Brain pericyte (primary cell): ENCODE measurements at regions not wholly inside any gene's neighbourhood (a gene's known extent, or its start where the extent isn't known, plus 50 kb on each side); places are given as distances from the start of the nearest gene placed in this dataset.
"Not testable (repeated sequence)": the region's sequence is repeated elsewhere in the genome, so short reads cannot be mapped to it uniquely, and the experiment has no call there.

ENCODE experiments used
- DNase-seq: peaks from one replicate; pipeline ENCODE4 v3.0.0-alpha.2; 2012; ENCODE audit warnings: low read depth, low spot score

DNA sequence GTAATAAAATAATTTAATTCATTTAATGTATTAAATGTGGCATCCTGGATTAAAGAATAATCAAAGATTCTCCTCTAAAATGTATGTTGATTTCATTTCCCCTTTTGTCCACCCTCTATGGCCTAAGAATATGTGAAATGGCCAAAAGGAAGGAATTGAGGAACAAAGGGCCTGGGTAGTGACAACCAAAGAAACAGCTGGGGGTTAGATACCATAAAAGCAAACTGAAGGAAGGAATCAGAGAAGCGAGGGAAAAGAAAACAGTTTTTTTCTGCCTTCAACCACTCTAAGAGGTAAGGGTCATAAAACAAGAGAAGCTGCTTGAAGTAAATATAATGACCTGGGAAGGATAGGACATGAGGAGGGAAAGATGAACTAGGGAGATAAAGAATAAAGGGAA is 139.3 kb downstream of the FAM76B start:
- DNase-seq, result no peak

DNA sequence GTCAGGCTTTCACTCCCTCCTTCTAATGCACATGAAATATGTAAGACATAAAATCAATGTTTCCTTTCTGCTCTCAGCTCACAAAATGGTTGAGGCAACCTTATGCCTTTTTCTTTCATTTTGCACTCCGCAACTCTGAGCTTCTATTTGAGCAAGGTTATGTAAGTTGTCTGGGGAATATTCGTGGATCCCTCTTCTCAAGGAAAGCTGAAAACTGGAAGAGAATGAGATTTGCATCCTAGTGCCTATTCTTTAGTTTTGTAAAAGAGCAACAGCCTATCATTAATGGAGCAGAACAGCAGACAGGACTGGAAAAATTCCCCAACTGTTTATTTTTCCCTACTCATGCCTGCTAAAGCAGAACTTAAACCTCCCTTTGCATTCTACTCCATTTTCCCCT is 141.7 kb downstream of the FAM76B start:
- DNase-seq, result no peak

DNA sequence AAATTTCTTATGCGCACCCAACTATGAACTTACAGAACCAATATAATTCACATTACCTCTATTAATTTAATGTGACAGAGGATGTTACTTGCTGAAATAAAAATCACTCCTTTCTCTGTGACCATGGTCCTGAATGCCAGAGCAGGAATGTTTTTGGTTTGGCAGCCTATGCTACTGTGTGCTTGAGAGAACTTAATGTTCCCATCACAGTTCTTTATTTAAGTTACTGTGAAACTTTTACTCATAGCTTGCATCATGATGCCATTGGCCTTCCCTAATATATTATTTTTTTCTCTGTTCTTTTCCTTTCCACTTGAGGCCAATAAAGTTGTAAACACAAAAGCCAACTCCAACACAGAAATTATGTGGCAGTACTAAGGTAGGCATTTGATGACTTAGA is 142.2 kb downstream of the FAM76B start:
- DNase-seq, result no peak

DNA sequence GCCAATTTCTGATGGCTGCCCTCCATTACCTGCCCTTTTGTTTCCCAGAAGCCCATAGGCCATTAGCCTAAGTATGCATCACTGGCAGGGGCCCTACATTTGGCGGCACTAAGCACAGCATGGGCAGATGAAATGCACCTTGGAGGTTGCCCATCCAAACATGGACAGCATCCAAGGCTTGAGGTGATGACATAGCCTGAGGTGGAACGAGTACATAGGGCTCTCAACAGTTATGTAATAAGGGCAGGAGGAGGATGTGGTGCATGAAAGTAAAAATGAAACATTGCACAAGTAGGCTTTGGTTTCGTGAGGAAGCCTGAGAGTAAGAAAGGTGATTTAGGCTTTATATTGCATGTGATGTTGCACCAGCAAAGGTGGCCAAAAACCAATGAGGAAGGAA is 148.1 kb downstream of the FAM76B start:
- no peak for DNase-seq

DNA sequence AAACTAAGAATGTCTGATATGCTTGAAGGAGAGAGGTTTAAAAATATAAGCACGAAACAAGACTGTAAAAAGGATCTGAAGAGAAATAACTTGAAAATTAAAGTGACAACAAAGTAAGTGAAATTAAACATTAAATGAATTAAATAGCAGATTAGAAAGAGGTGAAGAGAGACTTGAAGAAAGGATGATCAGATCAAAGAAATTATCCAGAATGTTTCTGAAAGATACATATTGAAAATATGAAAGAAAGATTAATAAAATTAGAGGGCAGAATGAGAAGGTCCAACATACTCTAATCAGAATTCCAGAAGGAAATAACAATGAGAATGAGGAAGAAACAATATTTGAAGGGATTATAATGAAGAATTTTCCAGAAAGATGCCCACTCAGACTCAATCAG is 151.1 kb downstream of the FAM76B start:
- DNase-seq, result no peak

DNA sequence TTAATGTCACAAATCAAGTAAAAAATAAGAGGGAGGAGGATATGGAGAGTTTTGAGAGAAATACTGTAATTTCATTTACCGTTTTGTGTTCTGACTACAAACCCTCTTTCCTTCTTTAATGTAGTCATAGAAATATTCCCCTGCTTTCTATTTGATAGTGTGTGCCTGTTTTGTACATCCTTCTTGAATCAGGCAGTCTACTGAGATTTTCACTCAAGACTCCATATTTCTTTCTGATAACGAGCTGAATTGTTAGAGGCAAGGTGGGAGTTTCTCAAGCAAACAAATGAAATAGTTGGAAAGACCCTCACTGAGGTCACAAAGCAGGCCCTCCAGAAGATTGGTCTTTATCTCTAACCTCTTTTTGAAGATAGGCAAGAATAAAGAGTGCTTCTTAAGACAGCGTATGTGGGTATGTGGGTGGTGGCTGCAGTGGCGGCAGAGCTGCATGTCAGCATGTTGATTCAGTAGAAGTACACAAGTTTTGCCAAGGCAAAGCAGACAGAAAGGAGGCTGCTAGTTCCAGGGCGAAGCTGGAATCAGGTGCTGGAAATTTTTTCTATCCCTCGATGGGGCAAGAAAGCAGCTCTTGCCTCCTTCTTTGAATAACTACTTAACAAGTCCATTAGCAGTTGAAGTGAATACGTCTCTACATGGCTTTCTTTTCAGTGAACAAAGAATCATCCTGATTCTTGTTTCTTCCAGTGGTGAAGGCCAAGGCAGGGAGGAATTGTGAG is 164.2 kb downstream of the FAM76B start:
- DNase-seq, result no peak

DNA sequence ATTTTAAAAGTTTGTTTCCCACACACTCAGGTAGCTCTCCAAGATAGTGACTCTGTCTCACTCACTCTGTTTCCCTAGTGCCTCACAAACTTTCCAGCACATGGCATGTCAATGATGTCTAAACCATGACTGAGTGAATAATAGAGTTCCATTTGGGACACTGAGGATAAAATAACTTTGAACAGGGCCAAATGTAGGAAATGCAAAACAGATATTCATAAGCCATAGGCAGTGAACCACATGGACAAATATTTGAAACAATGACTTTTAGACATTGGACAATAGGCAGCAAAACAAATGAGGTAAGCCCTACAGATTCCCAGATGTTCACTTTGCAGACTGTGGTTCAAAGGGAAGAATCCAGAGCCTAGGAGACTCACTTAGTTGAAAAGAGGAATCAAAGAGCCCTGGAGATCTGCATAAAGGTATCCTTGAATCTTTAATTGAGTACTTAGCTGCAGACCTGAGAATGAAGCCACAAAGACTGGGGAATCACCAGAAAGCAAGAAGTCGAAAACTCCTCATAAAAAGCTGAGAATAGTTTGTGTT is 173.3 kb downstream of the FAM76B start:
- no peak for DNase-seq

DNA sequence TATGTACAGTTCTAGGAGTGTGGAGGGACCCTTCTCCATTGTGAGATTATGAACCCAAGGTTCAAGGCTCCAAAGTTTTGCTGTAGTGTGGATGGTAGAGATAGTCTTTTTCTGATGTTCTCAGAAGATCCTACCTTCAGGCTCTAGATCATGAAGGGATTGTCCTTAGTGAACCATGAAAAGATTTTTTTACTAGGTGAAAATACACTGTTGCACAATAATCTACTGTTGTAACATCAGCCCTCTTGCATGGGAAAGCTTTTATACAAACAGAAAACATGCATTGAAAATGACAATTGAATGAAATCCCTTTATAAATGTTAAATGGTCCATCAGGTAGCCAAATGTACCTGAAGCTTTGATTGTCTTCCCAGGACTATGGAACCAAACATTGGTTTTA is 177.8 kb downstream of the FAM76B start:
- no peak for DNase-seq

DNA sequence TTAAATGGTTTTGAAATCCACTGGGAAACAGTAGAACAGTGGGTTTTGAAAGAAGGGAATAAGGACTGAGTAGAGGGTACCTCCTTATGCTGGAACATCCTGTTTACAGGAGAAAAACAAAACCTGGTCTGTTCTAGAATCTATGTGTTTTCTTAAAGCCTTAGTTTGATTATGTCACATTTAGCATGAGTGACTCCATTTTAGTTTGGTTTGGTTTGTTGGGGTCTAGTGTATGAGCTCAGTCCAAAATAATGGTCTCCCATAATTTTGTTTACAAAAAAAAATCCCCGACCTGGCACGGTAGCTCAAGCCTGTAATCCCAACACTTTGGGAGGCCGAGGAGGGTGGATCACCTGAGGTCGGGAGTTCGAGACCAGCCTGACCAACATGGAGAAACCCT is 179.4 kb downstream of the FAM76B start:
- not testable (repeated sequence) for DNase-seq

DNA sequence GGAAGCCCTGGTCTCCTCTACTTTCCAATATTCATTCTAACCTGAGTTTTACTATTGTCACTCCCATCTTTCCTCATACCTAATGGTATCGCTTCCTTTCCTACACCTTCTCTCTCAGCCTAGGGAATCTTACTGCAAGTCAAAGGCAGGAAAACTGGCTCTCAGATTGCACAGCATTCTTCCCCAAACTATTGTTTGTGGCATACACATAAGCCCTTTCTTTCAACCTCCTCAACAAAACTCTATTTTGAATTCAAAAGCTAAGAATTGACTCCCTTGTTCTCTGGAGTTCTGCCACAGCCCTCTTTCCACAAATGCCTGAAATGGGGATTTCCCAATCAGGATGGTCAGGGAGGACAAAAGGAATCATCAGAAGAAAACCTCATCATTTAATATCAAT is 181.5 kb downstream of the FAM76B start:
- no peak for DNase-seq

DNA sequence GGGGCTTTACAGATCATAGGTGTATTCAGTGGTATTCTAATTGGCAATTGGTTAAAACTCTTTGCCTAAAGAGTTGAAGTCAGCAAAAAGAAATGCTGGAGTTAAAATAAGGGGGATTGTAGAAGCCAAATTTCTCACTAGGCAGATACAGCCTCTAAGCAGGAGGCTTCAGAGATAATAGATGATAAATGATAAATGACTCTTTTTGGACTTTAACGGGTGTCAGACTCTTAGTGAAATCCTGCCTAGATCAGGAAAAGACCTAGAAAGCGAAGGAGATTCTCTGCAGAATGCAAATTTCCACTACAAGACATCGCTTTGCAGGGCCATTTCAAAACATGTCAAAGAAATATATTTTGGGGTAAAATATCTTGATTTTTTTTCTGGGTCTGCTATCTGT is 182.8 kb downstream of the FAM76B start:
- no peak for DNase-seq

DNA sequence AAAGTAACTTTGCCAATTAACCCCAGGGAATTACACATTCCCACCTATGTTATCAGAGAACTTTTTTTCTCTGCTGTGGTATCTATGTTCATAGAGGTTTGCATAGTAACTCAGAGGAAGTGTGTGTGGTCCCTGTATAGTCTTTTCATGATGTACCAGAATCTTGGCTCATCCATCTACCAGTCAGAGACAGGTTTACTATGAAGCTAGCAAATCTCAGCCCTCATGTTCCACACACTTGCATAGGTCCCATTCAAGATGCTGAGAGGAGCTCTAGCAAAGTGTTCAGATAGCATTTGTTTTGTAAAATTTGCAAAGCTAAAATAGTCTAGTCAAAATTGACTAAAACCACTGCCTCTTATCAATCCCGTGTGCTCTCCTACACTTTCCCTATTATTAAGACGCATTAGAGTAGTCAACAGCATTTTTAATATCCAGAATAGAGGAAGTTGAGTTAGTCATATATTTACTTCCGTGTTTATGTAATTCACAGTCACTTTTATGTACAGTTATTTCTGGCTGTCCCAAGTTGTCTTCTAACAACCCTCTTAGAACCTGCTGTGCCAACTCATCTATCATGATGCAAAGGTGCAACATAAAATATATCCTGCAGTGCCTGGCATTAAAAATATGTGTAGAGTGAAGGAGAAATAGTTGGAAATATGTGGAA is 184.2 kb downstream of the FAM76B start:
- DNase-seq, result no peak

DNA sequence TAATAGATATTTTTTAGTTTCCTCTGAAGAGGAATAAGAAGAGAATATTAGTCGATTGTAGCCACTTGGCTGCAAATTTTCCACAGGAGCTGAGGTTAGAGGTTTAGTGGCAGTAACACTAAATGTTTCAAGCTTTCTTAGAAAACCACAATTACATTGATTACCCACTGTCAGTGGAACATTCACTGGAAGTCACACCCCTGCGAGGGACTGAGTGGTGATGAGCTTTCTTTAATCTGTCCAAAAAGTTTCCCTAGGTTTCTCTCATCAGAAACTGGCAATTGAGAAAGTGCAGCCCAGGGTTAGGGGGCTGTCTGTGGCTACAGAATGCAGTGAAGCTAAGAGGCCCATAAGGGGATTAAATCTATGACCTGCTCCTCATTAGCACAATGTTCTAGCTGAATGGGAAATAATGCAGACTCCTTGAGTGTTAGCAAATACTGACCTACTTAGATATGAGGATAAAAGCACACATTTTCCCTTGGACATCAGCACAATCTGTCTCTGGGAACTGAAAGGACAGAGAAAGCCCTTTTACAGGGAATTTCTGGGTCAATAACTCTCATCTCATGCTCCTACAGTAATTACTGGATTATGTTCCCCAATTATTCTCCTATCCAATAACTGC is 189.5 kb downstream of the FAM76B start:
- DNase-seq, result no peak

DNA sequence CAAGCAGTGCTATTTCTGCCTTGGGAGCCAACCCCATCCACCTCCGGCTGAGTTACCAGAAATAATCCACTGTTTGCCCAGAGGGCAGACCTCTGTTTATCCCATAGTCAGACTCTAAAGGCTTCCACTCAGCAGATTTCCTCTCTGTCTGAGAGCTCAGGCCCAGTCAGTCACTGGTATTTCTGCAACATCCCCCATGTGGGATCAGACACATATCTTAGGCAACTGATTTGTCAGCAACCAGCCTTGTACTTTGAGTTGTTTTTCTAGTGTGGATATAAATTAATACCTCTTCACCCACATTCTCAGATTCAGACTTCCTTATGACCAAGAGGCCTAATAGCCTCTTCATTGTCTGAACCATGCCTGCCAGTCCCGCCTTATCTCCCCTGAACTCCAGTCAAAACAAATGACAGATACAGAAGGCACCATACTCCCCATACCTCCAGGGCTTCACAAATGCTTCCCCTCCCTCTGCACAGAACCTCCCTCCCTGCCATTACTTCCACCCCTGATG is 193.6 kb downstream of the FAM76B start:
- DNase-seq, result no peak

DNA sequence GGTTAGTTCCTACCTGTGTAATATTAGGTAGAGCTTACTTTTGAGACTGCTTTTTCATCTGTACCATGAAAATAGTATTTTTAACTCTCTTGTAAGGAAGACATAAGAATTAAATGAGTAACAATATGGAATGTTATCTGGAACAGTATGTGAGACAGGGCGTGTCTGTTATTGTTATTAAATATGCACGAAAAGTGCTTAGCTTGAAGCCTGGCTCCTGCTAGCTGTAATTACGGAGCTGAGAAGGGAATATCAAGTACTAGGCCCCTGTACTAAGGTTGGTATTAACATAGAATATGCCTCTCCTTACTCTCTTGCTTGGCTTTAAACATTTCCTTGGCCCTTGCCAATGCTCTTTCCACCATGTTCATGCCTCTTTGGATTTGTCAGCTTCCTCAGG is 194.0 kb downstream of the FAM76B start:
- no peak for DNase-seq

DNA sequence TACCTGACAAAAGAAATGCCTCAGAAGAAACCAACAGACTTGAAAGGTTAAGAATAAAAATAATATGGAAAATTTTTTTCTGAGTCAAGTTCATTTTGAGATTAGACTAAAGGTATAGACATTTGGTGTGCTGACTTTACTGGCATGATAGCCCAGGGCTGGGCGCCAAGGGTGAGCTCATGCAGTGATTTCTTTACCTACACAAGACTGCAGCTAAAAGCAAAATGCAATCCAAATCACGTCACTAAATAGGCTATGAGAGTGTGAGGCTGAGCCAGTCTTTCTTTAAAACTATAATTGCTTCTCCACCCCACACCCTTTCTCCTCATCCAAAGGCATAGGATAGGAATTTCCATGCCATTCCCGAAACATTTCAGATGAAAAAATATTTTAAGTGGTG is 196.5 kb downstream of the FAM76B start:
- no peak for DNase-seq

DNA sequence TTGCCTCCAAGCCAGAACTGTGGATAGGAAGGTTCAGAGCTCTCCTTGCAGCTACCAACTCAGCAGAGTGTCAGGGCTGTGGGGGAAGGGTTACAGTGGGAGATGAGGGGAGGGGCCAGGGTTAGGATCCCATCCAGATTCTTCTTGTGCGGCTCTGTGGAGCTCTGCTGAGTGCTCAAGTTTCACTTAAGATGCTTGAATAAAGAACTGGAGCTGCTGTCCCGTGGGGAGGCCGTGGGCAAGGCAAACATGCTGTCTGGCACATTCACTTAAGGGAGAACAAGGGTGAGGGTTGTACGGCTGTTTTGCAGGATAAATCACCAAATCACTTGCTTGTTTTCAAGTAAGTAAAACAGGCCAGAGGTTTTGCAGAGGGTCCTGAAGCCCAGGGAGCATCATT is 197.1 kb downstream of the FAM76B start:
- peak; percentile 44 for DNase-seq

DNA sequence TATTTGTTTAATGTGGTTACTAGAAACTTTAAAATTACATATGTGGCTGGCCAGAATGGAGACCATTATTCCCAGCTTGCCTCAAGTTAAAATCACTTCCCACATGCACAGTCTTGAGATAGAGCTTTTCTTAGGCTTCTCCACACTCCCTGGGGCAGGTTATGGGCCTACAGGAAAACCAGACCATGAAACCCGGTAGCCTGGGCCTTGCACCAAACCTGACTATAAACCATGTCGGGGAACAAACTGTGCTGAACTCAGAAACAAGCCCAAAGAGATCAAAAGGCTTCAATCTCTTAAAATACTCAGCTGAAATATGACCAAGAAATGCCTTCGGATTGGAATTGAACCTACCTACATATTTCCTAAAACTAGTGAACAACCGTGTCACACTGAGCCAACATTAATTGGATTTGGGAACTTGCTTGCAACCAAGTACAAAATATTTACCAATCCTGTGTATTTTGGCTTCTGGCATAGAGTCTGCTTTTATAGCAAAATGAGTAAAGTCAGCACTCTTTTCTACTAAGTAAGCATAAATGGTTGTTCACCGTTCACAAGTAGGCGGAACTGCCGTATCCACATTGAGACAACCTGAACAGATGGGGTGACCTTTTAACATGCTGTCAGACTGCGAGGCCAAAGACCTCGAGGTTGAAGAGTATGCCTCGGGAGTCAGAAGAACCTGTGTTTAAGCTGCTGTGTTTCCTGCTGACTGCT is 199.5 kb downstream of the FAM76B start:
- no peak for DNase-seq

DNA sequence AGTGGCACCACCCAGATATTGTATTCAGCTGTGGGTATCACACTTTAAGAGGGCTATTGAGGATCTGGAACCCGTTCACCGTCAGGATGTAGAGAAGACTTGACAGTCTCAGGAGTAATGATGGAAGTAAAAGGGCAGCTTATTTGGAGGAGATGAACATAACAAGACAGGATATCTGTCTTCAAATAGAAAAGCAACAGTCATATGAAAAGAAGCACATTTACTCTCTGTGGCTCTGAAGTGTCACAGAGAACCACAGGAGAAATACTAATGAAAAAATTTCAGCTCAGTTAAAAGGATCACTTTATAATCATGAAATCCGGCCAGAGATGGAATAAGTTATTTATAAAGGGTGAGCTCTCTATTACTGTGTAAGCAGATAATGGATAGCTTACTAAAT is 200.8 kb downstream of the FAM76B start:
- no peak for DNase-seq

DNA sequence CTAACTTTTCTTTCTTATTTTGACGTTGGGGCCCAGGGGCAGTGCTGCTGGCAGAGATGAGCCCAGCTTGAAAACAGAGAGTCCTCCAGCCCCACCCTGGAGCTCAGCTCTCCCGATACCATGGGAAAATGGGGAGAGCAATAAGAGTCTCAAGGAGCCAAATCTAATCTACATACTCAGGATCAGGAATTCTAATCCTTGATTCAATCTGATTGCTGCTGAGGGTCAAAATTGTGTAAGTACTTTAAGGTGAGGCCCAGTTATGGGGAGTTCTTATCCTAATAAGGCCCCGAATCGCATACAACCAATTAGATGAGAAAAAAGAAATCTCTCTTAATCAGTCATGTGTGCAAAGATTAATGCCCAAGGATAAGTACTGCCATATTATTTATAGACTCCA is 202.9 kb downstream of the FAM76B start:
- DNase-seq, result no peak

DNA sequence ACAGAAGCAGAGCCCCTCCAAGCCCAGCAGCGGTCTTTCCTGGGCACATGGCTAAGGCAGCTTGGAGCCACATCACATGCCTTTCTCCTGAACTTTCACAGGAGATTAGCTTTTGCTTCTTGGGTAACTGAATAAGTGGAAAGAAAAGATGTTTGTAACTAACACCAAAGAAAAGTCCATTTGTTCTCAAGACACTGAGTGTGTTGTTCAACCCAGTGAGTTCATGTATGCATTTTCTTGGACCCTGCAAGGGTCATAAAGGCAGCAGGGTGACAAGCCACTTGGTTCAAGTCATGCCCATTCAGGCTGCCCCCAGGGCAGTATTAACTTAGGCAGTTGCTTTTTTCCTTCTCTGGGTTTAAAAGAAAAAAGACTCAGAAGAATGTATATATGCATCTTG is 203.4 kb downstream of the FAM76B start:
- no peak for DNase-seq

DNA sequence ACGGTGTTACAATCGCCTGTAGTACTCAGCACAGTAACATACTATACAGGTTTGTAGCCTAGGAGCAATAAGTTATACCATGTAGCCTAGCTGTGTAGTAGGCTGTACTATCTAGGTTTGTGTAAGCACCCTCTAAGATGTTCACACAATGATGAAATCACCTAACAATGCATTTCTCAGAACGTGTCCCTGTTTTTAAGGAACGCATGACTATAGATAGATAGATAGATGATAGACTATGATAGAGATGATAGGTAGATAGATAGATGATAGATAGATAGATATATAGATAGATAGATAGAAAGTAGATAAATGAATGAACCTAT is 203.9 kb downstream of the FAM76B start:
- no peak for DNase-seq
